BLaER1 (cell line): ENCODE measurements at regions not wholly inside any gene's neighbourhood (a gene's known extent, or its start where the extent isn't known, plus 50 kb on each side); places are given as distances from the start of the nearest gene placed in this dataset.
"Not testable (repeated sequence)": the region's sequence is repeated elsewhere in the genome, so short reads cannot be mapped to it uniquely, and the experiment has no call there.

Source experiments
- H3K27ac ChIP-seq: shearing (Covaris generic); formaldehyde crosslinking; 2 replicates; pipeline ENCODE4 v1.8.1; 2022
- H3K27me3 ChIP-seq: shearing (Covaris generic); formaldehyde crosslinking; 2 replicates; pipeline ENCODE4 v1.8.1; 2022
- H3K36me3 ChIP-seq: shearing (Covaris generic); formaldehyde crosslinking; 2 replicates; pipeline ENCODE4 v1.8.1; 2022
- H3K4me1 ChIP-seq: shearing (Covaris generic); formaldehyde crosslinking; 2 replicates; pipeline ENCODE4 v1.8.1; 2022
- H3K4me2 ChIP-seq: shearing (Covaris generic); formaldehyde crosslinking; 2 replicates; pipeline ENCODE4 v1.8.1; 2022
- H3K4me3 ChIP-seq: shearing (Covaris generic); formaldehyde crosslinking; 2 replicates; pipeline ENCODE4 v1.8.1; 2022
- H3K9ac ChIP-seq: shearing (Covaris generic); formaldehyde crosslinking; 2 replicates; pipeline ENCODE4 v1.8.1; 2022
- H3K9me3 ChIP-seq: shearing (Covaris generic); formaldehyde crosslinking; 2 replicates; pipeline ENCODE4 v1.8.1; 2022
- H4K20me1 ChIP-seq: shearing (Covaris generic); formaldehyde crosslinking; 2 replicates; pipeline ENCODE4 v1.8.1; 2022
- Cebpa-rat ChIP-seq: shearing (Covaris generic); IDR thresholded peaks from 2 replicates; pipeline ENCODE4 v1.8.1; 2022

- H3K27me3 ChIP-seq, result no peaks in the 10 kb centered on the region
- no peak overlapping the region for H3K4me2 ChIP-seq
- H3K4me3 ChIP-seq, result no peak overlapping the region
- H3K36me3 ChIP-seq, result no peaks in the 10 kb centered on the region
- peaks cover 16% of the 10 kb centered on the region for H3K9me3 ChIP-seq
- H3K27ac ChIP-seq, result no peak overlapping the region
- H4K20me1 ChIP-seq, result no peaks in the 10 kb centered on the region
- H3K4me1 ChIP-seq, result no peaks in the 10 kb centered on the region
- no peak for TF ChIP-seq Cebpa-rat
- H3K9ac ChIP-seq, result no peak overlapping the region
Measured at GRCh38 chr6:15754035-15754705, 91.3 kb upstream of the DTNBP1 start.

GRCh38 chr6:15752820-15753219, 90.0 kb upstream of the DTNBP1 start:
- H3K27me3 ChIP-seq, result no peaks in the 10 kb centered on the region
- H4K20me1 ChIP-seq, result no peaks in the 10 kb centered on the region
- H3K27ac ChIP-seq, result no peak overlapping the region
- H3K4me2 ChIP-seq, result no peak overlapping the region
- H3K9ac ChIP-seq, result no peak overlapping the region
- H3K9me3 ChIP-seq, result peaks cover 2% of the 10 kb centered on the region
- H3K36me3 ChIP-seq, result no peaks in the 10 kb centered on the region
- TF ChIP-seq Cebpa-rat, result no peak
- H3K4me3 ChIP-seq, result no peak overlapping the region
- no peaks in the 10 kb centered on the region for H3K4me1 ChIP-seq

GRCh38 chr6:15751721-15752350, 89.0 kb upstream of the DTNBP1 start:
- Histone ChIP-seq H3K27me3 (no peaks in the 10 kb centered on the region), H3K27ac (no peak overlapping the region), H3K4me3 (no peak overlapping the region), H3K9me3 (no peaks in the 10 kb centered on the region; the same call in 1 of the 2 replicates), H3K4me1 (no peaks in the 10 kb centered on the region), H3K9ac (no peak overlapping the region), H3K4me2 (no peak overlapping the region), H3K36me3 (no peaks in the 10 kb centered on the region), H4K20me1 (no peaks in the 10 kb centered on the region)
- no peak for TF ChIP-seq Cebpa-rat

- H3K27me3 ChIP-seq, result no peaks in the 10 kb centered on the region
- H3K27ac ChIP-seq, result no peak overlapping the region
- H3K4me1 ChIP-seq, result no peaks in the 10 kb centered on the region
- no peaks in the 10 kb centered on the region for H3K36me3 ChIP-seq
- H3K4me3 ChIP-seq, result no peak overlapping the region
- no peaks in the 10 kb centered on the region for H3K9me3 ChIP-seq
- H3K4me2 ChIP-seq, result no peak overlapping the region
- H4K20me1 ChIP-seq, result no peaks in the 10 kb centered on the region
- no peak for TF ChIP-seq Cebpa-rat
- no peak overlapping the region for H3K9ac ChIP-seq
Measured at GRCh38 chr6:15748341-15748740, 85.5 kb upstream of the DTNBP1 start.

DNA sequence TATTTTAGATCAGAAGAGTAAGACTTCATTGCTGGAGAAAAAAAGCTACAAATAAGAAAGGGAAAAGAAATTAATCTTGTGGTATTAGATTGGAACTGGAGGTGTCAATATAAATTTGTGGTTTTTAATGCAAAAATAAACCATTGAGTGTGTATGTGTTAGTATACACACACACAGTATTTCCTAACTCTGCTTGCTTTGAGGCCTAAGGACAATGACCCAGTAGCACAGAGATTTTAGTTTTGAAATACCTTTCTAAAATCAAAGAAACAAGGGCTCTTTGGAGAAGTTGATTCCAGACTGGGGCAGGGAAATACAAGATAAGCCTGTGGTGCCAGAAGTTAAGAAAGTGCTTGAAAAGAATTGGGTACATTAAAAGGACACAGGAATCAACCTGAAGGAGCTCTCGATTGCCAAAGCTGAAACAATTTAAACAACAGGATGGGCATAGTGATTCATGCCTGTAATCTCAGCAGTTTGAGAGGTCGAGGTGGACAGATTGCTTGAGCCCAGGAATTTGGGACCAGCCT, 84.6 kb upstream of the DTNBP1 start:
- no peak for TF ChIP-seq Cebpa-rat
- Histone ChIP-seq H3K4me1 (no peaks in the 10 kb centered on the region), H3K9ac (no peak overlapping the region), H3K27ac (no peak overlapping the region), H3K4me2 (no peak overlapping the region), H3K27me3 (no peaks in the 10 kb centered on the region), H4K20me1 (no peaks in the 10 kb centered on the region), H3K9me3 (peaks cover 3% of the 10 kb centered on the region; the same call in 1 of the 2 replicates), H3K36me3 (no peaks in the 10 kb centered on the region), H3K4me3 (no peak overlapping the region)

DNA sequence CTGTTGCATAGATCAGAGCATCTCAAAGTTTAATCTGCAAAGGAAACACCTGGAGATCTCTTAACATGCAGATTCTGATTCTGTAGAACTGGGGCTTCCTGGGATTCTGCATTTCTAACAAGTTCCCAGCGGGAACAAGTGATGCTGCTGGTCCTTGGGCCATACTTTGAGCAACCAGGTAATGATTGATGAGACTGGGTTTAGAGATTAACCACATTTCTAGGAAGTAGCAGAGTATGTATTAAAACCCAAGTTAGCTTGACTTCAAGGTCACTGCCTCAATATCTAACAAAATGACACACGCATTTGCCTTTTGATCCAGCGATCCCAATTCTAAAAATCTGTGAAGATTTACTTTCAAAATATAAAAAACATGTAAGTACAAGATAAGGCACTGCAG, 83.0 kb upstream of the DTNBP1 start:
- no peak overlapping the region for H3K4me3 ChIP-seq
- no peak overlapping the region for H3K27ac ChIP-seq
- no peak for TF ChIP-seq Cebpa-rat
- H4K20me1 ChIP-seq, result no peaks in the 10 kb centered on the region
- no peak overlapping the region for H3K4me2 ChIP-seq
- H3K9ac ChIP-seq, result no peak overlapping the region
- no peaks in the 10 kb centered on the region for H3K36me3 ChIP-seq
- peaks cover 12% of the 10 kb centered on the region for H3K9me3 ChIP-seq
- H3K4me1 ChIP-seq, result no peaks in the 10 kb centered on the region
- H3K27me3 ChIP-seq, result no peaks in the 10 kb centered on the region

DNA sequence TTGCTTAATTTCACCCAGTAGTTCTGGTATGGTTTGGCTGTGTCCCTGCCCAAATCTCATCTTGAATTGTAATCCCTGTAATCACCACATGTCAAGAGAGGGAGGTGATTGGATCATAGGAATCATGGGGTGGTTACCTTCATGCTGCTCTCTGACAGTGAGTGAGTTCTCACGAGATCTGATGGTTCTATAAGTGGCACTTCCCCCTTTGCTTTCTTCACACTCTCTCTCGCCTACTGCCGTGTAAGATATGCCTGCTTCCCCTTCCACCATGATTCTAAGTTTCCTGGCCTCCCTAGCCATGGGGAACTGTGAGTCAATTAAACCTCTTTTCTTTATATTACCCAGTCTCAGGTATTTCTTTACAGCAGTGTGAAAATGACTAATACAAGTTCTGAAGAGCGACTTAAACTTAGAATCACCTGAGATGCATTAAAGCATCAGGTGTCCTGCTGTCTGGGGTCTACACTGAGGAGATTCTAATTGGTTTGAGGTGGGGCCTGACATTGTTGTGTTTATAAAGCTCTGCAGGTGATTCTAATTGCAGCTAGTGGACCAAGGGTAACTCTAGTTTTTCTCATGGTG, 82.1 kb upstream of the DTNBP1 start:
- no peak for TF ChIP-seq Cebpa-rat
- peaks cover 12% of the 10 kb centered on the region for H3K9me3 ChIP-seq
- no peak overlapping the region for H3K4me3 ChIP-seq
- no peak overlapping the region for H3K27ac ChIP-seq
- no peaks in the 10 kb centered on the region for H4K20me1 ChIP-seq
- no peak overlapping the region for H3K9ac ChIP-seq
- no peaks in the 10 kb centered on the region for H3K27me3 ChIP-seq
- H3K4me1 ChIP-seq, result no peaks in the 10 kb centered on the region
- H3K36me3 ChIP-seq, result no peaks in the 10 kb centered on the region
- no peak overlapping the region for H3K4me2 ChIP-seq

DNA sequence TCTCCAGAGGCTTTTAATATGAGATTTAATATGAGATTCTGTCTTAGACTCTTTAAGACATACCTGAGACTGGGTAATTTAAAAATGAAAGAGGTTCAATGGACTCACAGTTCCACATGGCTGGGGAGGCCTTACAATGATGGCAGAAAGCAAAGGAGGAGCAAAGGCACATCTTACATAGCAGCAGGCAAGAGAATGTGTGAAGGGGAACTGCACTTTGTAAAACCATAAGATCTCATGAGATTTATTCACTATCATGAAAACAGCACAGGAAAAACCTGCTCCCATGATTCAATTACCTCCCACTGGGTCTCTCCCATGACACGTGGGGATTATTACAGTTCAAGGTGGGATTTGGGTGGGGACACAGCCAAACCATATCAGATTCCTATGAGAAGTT, 79.2 kb upstream of the DTNBP1 start:
- H3K9ac ChIP-seq, H3K36me3 ChIP-seq: not testable (repeated sequence)

DNA sequence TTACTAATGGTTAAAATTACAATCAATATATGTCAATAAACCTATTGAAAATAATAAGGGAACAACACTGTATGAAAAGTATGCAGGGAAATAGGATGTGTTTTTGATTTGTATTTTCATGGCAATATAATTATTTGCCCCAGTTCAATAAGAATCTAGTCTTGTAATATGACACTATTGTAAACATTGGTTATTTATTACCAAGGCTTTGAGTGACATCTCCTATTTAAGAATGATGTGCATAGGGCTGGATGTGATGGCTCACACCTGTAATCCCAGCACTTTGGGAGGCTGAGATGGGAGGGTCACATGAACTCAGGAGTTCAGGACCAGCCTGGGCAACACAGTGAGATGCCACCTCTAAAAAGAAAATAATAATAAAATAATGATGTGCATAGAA, 78.6 kb upstream of the DTNBP1 start:
- H3K4me3 ChIP-seq, result no peak overlapping the region
- H3K27me3 ChIP-seq, result no peaks in the 10 kb centered on the region
- H3K4me2 ChIP-seq, result no peak overlapping the region
- no peaks in the 10 kb centered on the region for H4K20me1 ChIP-seq
- H3K4me1 ChIP-seq, result no peaks in the 10 kb centered on the region
- no peak overlapping the region for H3K27ac ChIP-seq
- no peak for TF ChIP-seq Cebpa-rat
- no peak overlapping the region for H3K9ac ChIP-seq
- no peaks in the 10 kb centered on the region for H3K36me3 ChIP-seq
- peaks cover 12% of the 10 kb centered on the region for H3K9me3 ChIP-seq

More for the DNA sequence above, 79.2 kb upstream of the DTNBP1 start:
- not testable (repeated sequence) for H3K27ac ChIP-seq, H4K20me1 ChIP-seq, H3K27me3 ChIP-seq, H3K4me1 ChIP-seq, H3K4me2 ChIP-seq, H3K4me3 ChIP-seq
- H3K9me3 ChIP-seq, result peaks cover 12% of the 10 kb centered on the region

DNA sequence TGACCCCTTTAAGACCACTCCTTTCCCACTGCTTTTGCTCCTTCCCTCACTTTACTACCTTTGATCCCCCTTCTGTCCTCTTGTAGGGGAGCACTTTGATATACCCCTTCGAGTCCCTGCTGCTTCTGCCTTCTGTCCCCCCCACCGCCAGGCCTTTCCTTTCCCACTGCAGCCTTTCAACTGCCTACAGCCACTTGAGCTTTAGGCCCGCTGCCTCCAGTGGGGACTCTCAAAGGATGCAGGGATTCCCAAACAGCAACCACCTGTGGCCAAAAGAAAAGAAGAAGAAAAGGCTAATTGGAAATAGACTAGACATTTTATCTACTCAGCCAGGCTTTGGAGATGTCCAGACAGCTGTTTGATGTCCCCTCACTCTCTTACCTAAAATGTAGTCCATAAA, 77.0 kb upstream of the DTNBP1 start:
- no peaks in the 10 kb centered on the region for H3K4me1 ChIP-seq
- no peak overlapping the region for H3K9ac ChIP-seq
- no peak overlapping the region for H3K27ac ChIP-seq
- no peak for TF ChIP-seq Cebpa-rat
- no peaks in the 10 kb centered on the region for H3K27me3 ChIP-seq
- peaks cover 12% of the 10 kb centered on the region for H3K9me3 ChIP-seq
- H3K36me3 ChIP-seq, result no peaks in the 10 kb centered on the region
- H3K4me3 ChIP-seq, result no peak overlapping the region
- no peaks in the 10 kb centered on the region for H4K20me1 ChIP-seq
- no peak overlapping the region for H3K4me2 ChIP-seq
